Karpas-422 (cell line): ENCODE measurements at regions not wholly inside any gene's neighbourhood (a gene's known extent, or its start where the extent isn't known, plus 50 kb on each side); places are given as distances from the start of the nearest gene placed in this dataset.

ENCODE experiments used
- DNase-seq: peaks from one replicate; pipeline ENCODE4 v3.0.0-alpha.2; 2015
- H2AFZ ChIP-seq: fragments of 200-600 bp; sonication (generic); 2 replicates; pipeline ENCODE4 v1.6.1; 2014; ENCODE audit warnings: antibody characterized with exemption, low read length, mixed read lengths
- H3K27ac ChIP-seq: fragments of 200-600 bp; sonication (generic); 2 replicates; pipeline ENCODE4 v1.5.1; 2014; ENCODE audit warnings: mild to moderate bottlenecking, low read length, moderate library complexity
- H3K27me3 ChIP-seq: fragments of 200-600 bp; sonication (generic); 2 replicates; pipeline ENCODE4 v1.6.1; 2014; ENCODE audit warnings: low read length, mixed read lengths
- H3K36me3 ChIP-seq: fragments of 200-600 bp; sonication (generic); 2 replicates; pipeline ENCODE4 v1.6.1; 2014; ENCODE audit warnings: low read length, mixed read lengths; ENCODE audit not compliant: insufficient read depth
- H3K4me1 ChIP-seq: fragments of 200-600 bp; sonication (generic); 2 replicates; pipeline ENCODE4 v1.6.1; 2014; ENCODE audit warnings: mild to moderate bottlenecking, low read length, mixed read lengths
- H3K4me2 ChIP-seq: fragments of 200-600 bp; sonication (generic); 2 replicates; pipeline ENCODE4 v1.6.1; 2014; ENCODE audit warnings: low read length, low read depth, mild to moderate bottlenecking; ENCODE audit not compliant: poor library complexity, severe bottlenecking
- H3K4me3 ChIP-seq: fragments of 200-600 bp; sonication (generic); 2 replicates; pipeline ENCODE4 v1.5.1; 2014; ENCODE audit warnings: mild to moderate bottlenecking, antibody characterized with exemption, low read length, mixed read lengths
- H3K79me2 ChIP-seq: fragments of 200-600 bp; sonication (generic); 2 replicates; pipeline ENCODE4 v1.6.1; 2014; ENCODE audit warnings: mild to moderate bottlenecking, low read length, mixed read lengths
- H3K9ac ChIP-seq: fragments of 200-600 bp; sonication (generic); 2 replicates; pipeline ENCODE4 v1.6.0; 2014; ENCODE audit warnings: low read length
- H3K9me2 ChIP-seq: fragments of 200-600 bp; sonication (generic), shearing (Covaris generic); replicated peaks from 2 replicates; pipeline ENCODE4 v1.6.0; 2014; ENCODE audit warnings: mild to moderate bottlenecking, low read length, moderate library complexity; ENCODE audit not compliant: insufficient read depth
- H3K9me3 ChIP-seq: fragments of 300-700, 200-600 bp; sonication (generic); 2 replicates; pipeline ENCODE4 v1.6.1; 2014; ENCODE audit warnings: low read length, mixed read lengths
- H4K20me1 ChIP-seq: fragments of 200-600 bp; sonication (generic); 2 replicates; pipeline ENCODE4 v1.6.1; 2014; ENCODE audit warnings: mild to moderate bottlenecking, antibody characterized with exemption, low read length, low read depth; ENCODE audit not compliant: insufficient read depth

GRCh38 chr13:99830931-99831330 lies 140.6 kb downstream of the ZIC5 start:
- Histone ChIP-seq H3K4me3 (no peak overlapping the region), H2AFZ (no peak overlapping the region)
- peak; percentile 68 for DNase-seq

GRCh38 chr13:99829593-99830239 lies 141.9 kb downstream of the ZIC5 start:
- Histone ChIP-seq H3K4me3 (no peak overlapping the region), H3K9me3 (no peaks in the 10 kb centered on the region), H4K20me1 (no peaks in the 10 kb centered on the region), H3K79me2 (no peaks in the 10 kb centered on the region), H3K4me2 (no peak overlapping the region), H3K4me1 (no peaks in the 10 kb centered on the region), H3K9me2 (no peaks in the 10 kb centered on the region), H2AFZ (no peak overlapping the region), H3K27me3 (no peaks in the 10 kb centered on the region), H3K9ac (no peak overlapping the region), H3K27ac (no peak overlapping the region), H3K36me3 (no peaks in the 10 kb centered on the region)
- no peak for DNase-seq

More at GRCh38 chr13:99830931-99831330, 140.6 kb downstream of the ZIC5 start:
- Histone ChIP-seq H3K9ac (no peak overlapping the region), H3K27ac (no peak overlapping the region), H4K20me1 (no peaks in the 10 kb centered on the region), H3K4me1 (peaks cover 9% of the 10 kb centered on the region), H3K9me3 (no peaks in the 10 kb centered on the region), H3K9me2 (no peaks in the 10 kb centered on the region), H3K4me2 (no peak overlapping the region), H3K27me3 (no peaks in the 10 kb centered on the region), H3K79me2 (no peaks in the 10 kb centered on the region), H3K36me3 (no peaks in the 10 kb centered on the region)

- Histone ChIP-seq H2AFZ (no peak overlapping the region), H3K9me3 (no peaks in the 10 kb centered on the region), H3K4me1 (no peaks in the 10 kb centered on the region), H3K9ac (no peak overlapping the region), H3K27ac (no peak overlapping the region), H3K27me3 (no peaks in the 10 kb centered on the region), H3K4me3 (no peak overlapping the region), H3K36me3 (no peaks in the 10 kb centered on the region), H4K20me1 (no peaks in the 10 kb centered on the region), H3K4me2 (no peak overlapping the region), H3K79me2 (no peaks in the 10 kb centered on the region), H3K9me2 (no peaks in the 10 kb centered on the region)
- no peak for DNase-seq
Observed at GRCh38 chr13:99829161-99829560, 142.4 kb downstream of the ZIC5 start.

GRCh38 chr13:99828735-99829134 lies 142.8 kb downstream of the ZIC5 start:
- Histone ChIP-seq H3K9me3 (no peaks in the 10 kb centered on the region), H3K36me3 (no peaks in the 10 kb centered on the region), H4K20me1 (no peaks in the 10 kb centered on the region), H3K9me2 (no peaks in the 10 kb centered on the region), H2AFZ (no peak overlapping the region), H3K9ac (no peak overlapping the region), H3K27me3 (no peaks in the 10 kb centered on the region), H3K4me2 (no peak overlapping the region), H3K27ac (no peak overlapping the region), H3K79me2 (no peaks in the 10 kb centered on the region), H3K4me1 (no peaks in the 10 kb centered on the region), H3K4me3 (no peak overlapping the region)
- no peak for DNase-seq

GRCh38 chr13:99828123-99828522 lies 143.4 kb downstream of the ZIC5 start:
- DNase-seq: no peak
- H2AFZ ChIP-seq: no peak overlapping the region
- H3K79me2 ChIP-seq: no peaks in the 10 kb centered on the region
- no peaks in the 10 kb centered on the region for H4K20me1 ChIP-seq
- no peak overlapping the region for H3K27ac ChIP-seq
- no peaks in the 10 kb centered on the region for H3K4me1 ChIP-seq
- no peak overlapping the region for H3K4me2 ChIP-seq
- H3K9me2 ChIP-seq: no peaks in the 10 kb centered on the region
- no peak overlapping the region for H3K4me3 ChIP-seq
- H3K36me3 ChIP-seq: no peaks in the 10 kb centered on the region
- H3K27me3 ChIP-seq: no peaks in the 10 kb centered on the region
- H3K9ac ChIP-seq: no peak overlapping the region
- H3K9me3 ChIP-seq: no peaks in the 10 kb centered on the region

DNA sequence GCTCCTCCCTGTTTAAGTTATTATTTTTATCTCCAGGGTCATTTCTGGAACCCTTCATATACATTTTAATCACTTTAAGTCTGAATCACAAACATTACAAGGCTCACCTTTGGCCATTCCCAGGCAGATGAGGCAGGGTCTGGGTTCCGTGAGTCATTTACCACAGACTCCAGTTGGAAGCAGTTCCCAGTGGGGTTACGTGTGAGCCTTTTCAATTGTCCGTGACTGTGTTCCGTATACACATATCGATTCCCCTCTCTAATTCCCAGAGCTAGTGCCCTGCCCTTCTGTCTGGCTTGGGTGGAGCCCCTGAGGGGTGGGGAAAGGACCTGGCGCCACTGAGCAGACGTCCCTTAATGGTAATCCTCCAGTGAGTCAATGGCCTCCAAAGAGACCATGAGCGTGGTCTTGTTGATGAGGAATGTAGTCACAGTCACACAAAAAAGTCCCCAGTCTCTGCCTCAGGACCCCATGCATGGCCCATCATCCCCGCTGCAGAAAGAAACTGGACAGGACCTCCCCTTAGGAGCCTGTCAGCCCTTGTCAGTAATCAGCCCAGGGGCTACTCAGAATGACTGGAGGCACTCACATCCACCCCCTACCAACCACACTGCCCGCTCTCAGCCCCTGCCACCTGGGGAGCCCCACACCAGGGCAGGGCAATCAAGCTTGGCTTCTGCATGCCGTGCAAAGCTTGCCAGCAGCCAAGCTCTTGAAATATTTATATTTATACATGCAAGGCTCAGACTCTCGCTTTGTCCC lies 144.4 kb downstream of the ZIC5 start:
- H4K20me1 ChIP-seq: no peaks in the 10 kb centered on the region
- no peaks in the 10 kb centered on the region for H3K9me2 ChIP-seq
- H3K4me2 ChIP-seq: no peak overlapping the region

GRCh38 chr13:99823961-99824360 lies 147.6 kb downstream of the ZIC5 start:
- Histone ChIP-seq H2AFZ (no peak overlapping the region), H3K9me3 (no peaks in the 10 kb centered on the region), H3K27me3 (no peaks in the 10 kb centered on the region), H3K9me2 (no peaks in the 10 kb centered on the region), H3K4me1 (no peaks in the 10 kb centered on the region), H3K9ac (no peak overlapping the region), H3K36me3 (no peaks in the 10 kb centered on the region), H4K20me1 (no peaks in the 10 kb centered on the region), H3K27ac (no peak overlapping the region), H3K79me2 (no peaks in the 10 kb centered on the region), H3K4me3 (no peak overlapping the region), H3K4me2 (no peak overlapping the region)
- no peak for DNase-seq

More for the DNA sequence above, 144.4 kb downstream of the ZIC5 start:
- Histone ChIP-seq H3K27ac (no peak overlapping the region), H3K9me3 (no peaks in the 10 kb centered on the region), H3K36me3 (no peaks in the 10 kb centered on the region), H3K4me3 (no peak overlapping the region), H3K27me3 (no peaks in the 10 kb centered on the region), H3K79me2 (no peaks in the 10 kb centered on the region), H2AFZ (no peak overlapping the region), H3K9ac (no peak overlapping the region), H3K4me1 (no peaks in the 10 kb centered on the region)
- DNase-seq: no peak

DNA sequence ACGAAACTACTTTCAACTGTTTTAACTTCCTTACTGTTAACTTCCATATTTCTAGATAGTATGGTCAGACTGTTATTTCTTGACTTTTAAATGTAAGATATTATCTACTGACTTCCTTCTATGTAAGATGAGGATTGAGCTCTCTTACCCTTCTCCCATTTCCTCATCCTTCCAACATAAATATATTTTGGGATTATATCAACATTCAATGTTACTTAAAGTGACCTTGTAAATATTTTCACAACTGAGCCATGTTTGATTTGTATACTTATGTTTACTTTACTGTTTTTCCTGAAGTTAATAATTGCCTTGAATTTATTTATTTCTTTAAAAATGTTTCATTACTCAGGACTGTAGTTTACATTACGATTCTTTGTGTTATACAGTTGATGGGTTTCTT lies 148.7 kb downstream of the ZIC5 start:
- no peak overlapping the region for H3K27ac ChIP-seq
- no peak overlapping the region for H2AFZ ChIP-seq
- no peaks in the 10 kb centered on the region; the same call in 1 of the 2 replicates for H3K4me1 ChIP-seq
- no peaks in the 10 kb centered on the region for H3K9me3 ChIP-seq
- no peak overlapping the region for H3K4me2 ChIP-seq
- no peaks in the 10 kb centered on the region for H3K27me3 ChIP-seq
- H3K9me2 ChIP-seq: no peaks in the 10 kb centered on the region
- H4K20me1 ChIP-seq: no peaks in the 10 kb centered on the region
- no peaks in the 10 kb centered on the region for H3K36me3 ChIP-seq
- DNase-seq: no peak
- no peak overlapping the region for H3K4me3 ChIP-seq
- H3K79me2 ChIP-seq: no peaks in the 10 kb centered on the region
- H3K9ac ChIP-seq: no peak overlapping the region
